ENCODE measurements at regions not wholly inside any gene's neighbourhood (a gene's known extent, or its start where the extent isn't known, plus 50 kb on each side); places are given as distances from the start of the nearest gene placed in this dataset.

GRCh38 chr16:73172973-73173709 lies 125.2 kb upstream of the ZFHX3 start:
- Histone ChIP-seq H3K36me3 (no peaks in the 10 kb centered on the region), H3K4me1 (peaks cover 0 to 36% (median 9%) of the 10 kb centered on the region in 6 donors), H3K9me3 (no peaks in the 10 kb centered on the region), H3K27me3 (replicated peaks in 1 of 7) (peaks cover 0 to 3% (median 0%) of the 10 kb centered on the region in 7 donors), H3K27ac (peak overlapping the region in 4 of 8 donors; percentile 8 to 44 (median 22)), H3K4me3 (no peak overlapping the region)
- DNase-seq, result no peak
- intact Hi-C loops (cut with DNase I; ENCODE audit: low total_unique reads), result loop anchor here (10.0 kb wide), 1 partner anchor 108 kb away; no protein-coding TSS in a partner anchor
- peak in 1 of 11 experiments; percentile 29 for TF ChIP-seq CTCF (IDR thresholded peaks at IDR 0.05 in 8 of 11, conservative IDR thresholded peaks at IDR 0.05 in 3 of 11)
- TF ChIP-seq POLR2AphosphoS5 (IDR thresholded peaks at IDR 0.05), result no peak
- 60 to 76% (median 68%) methylated on average over 18 of the region's 18 CpGs for WGBS, 5 donors

GRCh38 chr16:73172241-73172972 lies 124.5 kb upstream of the ZFHX3 start:
- Histone ChIP-seq H3K4me1 (peaks cover 0 to 36% (median 9%) of the 10 kb centered on the region in 6 donors), H3K9me3 (no peaks in the 10 kb centered on the region), H3K4me3 (no peak overlapping the region), H3K36me3 (no peaks in the 10 kb centered on the region), H3K27me3 (replicated peaks in 1 of 7) (no peaks in the 10 kb centered on the region), H3K27ac (peak overlapping the region in 5 of 8 donors; percentile 34 to 59 (median 49))
- peak in 1 of 11 experiments; percentile 33 for TF ChIP-seq CTCF (IDR thresholded peaks at IDR 0.05 in 8 of 11, conservative IDR thresholded peaks at IDR 0.05 in 3 of 11)
- TF ChIP-seq POLR2AphosphoS5 (IDR thresholded peaks at IDR 0.05), result no peak
- intact Hi-C loops (cut with DNase I; ENCODE audit: low total_unique reads), result loop anchor here (10.0 kb wide), 1 partner anchor 108 kb away; no protein-coding TSS in a partner anchor
- 61 to 75% (median 73%) methylated on average over 23 of the region's 23 CpGs for WGBS, 5 donors
- DNase-seq, result no peak

GRCh38 chr16:73171901-73172240 lies 123.9 kb upstream of the ZFHX3 start:
- no peak overlapping the region for H3K4me3 ChIP-seq
- DNase-seq, result no peak
- WGBS, 5 donors, result 73 to 87% (median 81%) methylated on average over 9 of the region's 9 CpGs
- H3K36me3 ChIP-seq, result no peaks in the 10 kb centered on the region
- H3K4me1 ChIP-seq, result peaks cover 0 to 39% (median 12%) of the 10 kb centered on the region in 6 donors
- TF ChIP-seq CTCF (IDR thresholded peaks at IDR 0.05 in 8 of 11, conservative IDR thresholded peaks at IDR 0.05 in 3 of 11), result no peak
- no peak for TF ChIP-seq POLR2A (IDR thresholded peaks at IDR 0.05)
- TF ChIP-seq POLR2AphosphoS5 (IDR thresholded peaks at IDR 0.05), result no peak
- H3K27me3 ChIP-seq (replicated peaks in 1 of 7), result no peaks in the 10 kb centered on the region
- H3K9me3 ChIP-seq, result no peaks in the 10 kb centered on the region
- intact Hi-C loops (cut with DNase I; ENCODE audit: low total_unique reads), result loop anchor here (10.0 kb wide), 1 partner anchor 107 kb away; no protein-coding TSS in a partner anchor
- H3K27ac ChIP-seq, result peak overlapping the region in 4 of 8 donors; percentile 34 to 59 (median 52)

- WGBS, 5 donors, result 78 to 89% (median 84%) methylated on average over 8 to 9 of the region's 9 CpGs
- Histone ChIP-seq H3K27ac (no peak overlapping the region), H3K4me1 (peaks cover 0 to 43% (median 13%) of the 10 kb centered on the region in 6 donors)
These were observed 123.5 kb upstream of the ZFHX3 start for GRCh38 chr16:73171380-73171779.

More at GRCh38 chr16:73171380-73171779, 123.5 kb upstream of the ZFHX3 start:
- no peaks in the 10 kb centered on the region for H3K27me3 ChIP-seq (replicated peaks in 1 of 7)
- no peak for TF ChIP-seq POLR2A (IDR thresholded peaks at IDR 0.05)
- no peak for TF ChIP-seq POLR2AphosphoS5 (IDR thresholded peaks at IDR 0.05)
- no peak for TF ChIP-seq CTCF (IDR thresholded peaks at IDR 0.05 in 8 of 11, conservative IDR thresholded peaks at IDR 0.05 in 3 of 11)
- H3K4me3 ChIP-seq, result no peak overlapping the region
- intact Hi-C loops (cut with DNase I; ENCODE audit: low total_unique reads), result loop anchor here (10.0 kb wide), 1 partner anchor 107 kb away; no protein-coding TSS in a partner anchor
- no peaks in the 10 kb centered on the region for H3K9me3 ChIP-seq
- DNase-seq, result no peak
- H3K36me3 ChIP-seq, result no peaks in the 10 kb centered on the region

Data from spleen (tissue), 11 donors.